ENCODE measurements at regions not wholly inside any gene's neighbourhood (a gene's known extent, or its start where the extent isn't known, plus 50 kb on each side); places are given as distances from the start of the nearest gene placed in this dataset.
A peak's percentile ranks its signal among the peaks of the same experiment; 100 is the strongest.

- Histone ChIP-seq H3K79me1 (ENCODE audit: low read length) (no peaks in the 10 kb centered on the region), H3K23ac (ENCODE audit: low read length) (no peak overlapping the region), H2BK5ac (ENCODE audit: low read depth, low read length, poor library complexity) (no peak overlapping the region), H3K9ac (ENCODE audit: low read length) (no peak overlapping the region), H2BK12ac (ENCODE audit: low read length) (no peak overlapping the region), H4K91ac (ENCODE audit: low read depth, low read length) (no peak overlapping the region), H3K4me2 (ENCODE audit: low read length) (no peak overlapping the region), H4K12ac (ENCODE audit: low read depth, low read length) (no peak overlapping the region), H3K18ac (ENCODE audit: low read length) (no peak overlapping the region), H3K4me1 (ENCODE audit: control insufficient read depth in 1 of 2, insufficient read depth in 2 of 2, low read length in 2 of 2) (no peaks in the 10 kb centered on the region), H3K27ac (ENCODE audit: low read depth, low read length) (no peak overlapping the region), H3K14ac (ENCODE audit: low read length) (no peak overlapping the region), H3K4ac (ENCODE audit: low read depth, low read length) (no peak overlapping the region), H2BK120ac (ENCODE audit: insufficient read depth, low read length, poor library complexity) (no peak overlapping the region), H4K8ac (ENCODE audit: low read depth, low read length) (no peak overlapping the region), H3K36me3 (ENCODE audit: control insufficient read depth in 1 of 2, insufficient read depth in 2 of 2, low read length in 2 of 2) (no peaks in the 10 kb centered on the region), H3K27me3 (ENCODE audit: insufficient read depth, low read length) (no peaks in the 10 kb centered on the region), H2AFZ (ENCODE audit: insufficient read depth, low read length, poor library complexity) (no peak overlapping the region), H3K79me2 (ENCODE audit: control insufficient read depth, insufficient read depth, low read length, poor library complexity) (no peaks in the 10 kb centered on the region), H3K4me3 (ENCODE audit: low read depth, low read length) (no peak overlapping the region), H2AK5ac (ENCODE audit: low read length) (no peak overlapping the region), H3K9me3 (ENCODE audit: insufficient read depth, low read depth, low read length) (no peaks in the 10 kb centered on the region)
- WGBS (ENCODE audit: extremely low coverage, insufficient coverage, insufficient read length), result no CpG with 5 or more reads among the region's 1 CpG
- DNase-seq, result peak in 1 of 2 donors; percentile 4
These were observed 466.3 kb downstream of the PCDH17 start for GRCh38 chr13:58097831-58098230.

- Histone ChIP-seq H3K14ac (ENCODE audit: low read length) (no peak overlapping the region), H2AFZ (ENCODE audit: insufficient read depth, low read length, poor library complexity) (no peak overlapping the region), H4K91ac (ENCODE audit: low read depth, low read length) (no peak overlapping the region), H2BK5ac (ENCODE audit: low read depth, low read length, poor library complexity) (no peak overlapping the region), H3K9me3 (ENCODE audit: insufficient read depth, low read depth, low read length) (no peaks in the 10 kb centered on the region), H3K79me2 (ENCODE audit: control insufficient read depth, insufficient read depth, low read length, poor library complexity) (no peaks in the 10 kb centered on the region), H4K12ac (ENCODE audit: low read depth, low read length) (no peak overlapping the region), H3K79me1 (ENCODE audit: low read length) (no peaks in the 10 kb centered on the region), H3K4ac (ENCODE audit: low read depth, low read length) (no peak overlapping the region), H3K27ac (ENCODE audit: low read depth, low read length) (no peak overlapping the region), H3K4me2 (ENCODE audit: low read length) (no peak overlapping the region), H3K4me1 (ENCODE audit: control insufficient read depth in 1 of 2, insufficient read depth in 2 of 2, low read length in 2 of 2) (no peaks in the 10 kb centered on the region), H3K27me3 (ENCODE audit: insufficient read depth, low read length) (no peaks in the 10 kb centered on the region), H3K4me3 (ENCODE audit: low read depth, low read length) (no peak overlapping the region), H4K8ac (ENCODE audit: low read depth, low read length) (no peak overlapping the region), H3K36me3 (ENCODE audit: control insufficient read depth in 1 of 2, insufficient read depth in 2 of 2, low read length in 2 of 2) (no peaks in the 10 kb centered on the region), H2AK5ac (ENCODE audit: low read length) (no peak overlapping the region), H2BK120ac (ENCODE audit: insufficient read depth, low read length, poor library complexity) (no peak overlapping the region), H3K9ac (ENCODE audit: low read length) (no peak overlapping the region), H2BK12ac (ENCODE audit: low read length) (no peak overlapping the region), H3K18ac (ENCODE audit: low read length) (no peak overlapping the region), H3K23ac (ENCODE audit: low read length) (no peak overlapping the region)
- WGBS (ENCODE audit: extremely low coverage, insufficient coverage, insufficient read length), result no CpG with 5 or more reads among the region's 1 CpG
- DNase-seq, result peak in 1 of 2 donors; percentile 44
These were observed 487.8 kb downstream of the PCDH17 start for GRCh38 chr13:58119351-58119750.

GRCh38 chr13:58119804-58120203 is 488.3 kb downstream of the PCDH17 start:
- H3K9ac ChIP-seq (ENCODE audit: low read length), result no peak overlapping the region
- H3K27me3 ChIP-seq (ENCODE audit: insufficient read depth, low read length), result no peaks in the 10 kb centered on the region
- no peak overlapping the region for H4K91ac ChIP-seq (ENCODE audit: low read depth, low read length)
- no peak overlapping the region for H3K4me2 ChIP-seq (ENCODE audit: low read length)
- no peak overlapping the region for H3K4ac ChIP-seq (ENCODE audit: low read depth, low read length)
- H3K27ac ChIP-seq (ENCODE audit: low read depth, low read length), result no peak overlapping the region
- H2AFZ ChIP-seq (ENCODE audit: insufficient read depth, low read length, poor library complexity), result no peak overlapping the region
- no peak overlapping the region for H4K8ac ChIP-seq (ENCODE audit: low read depth, low read length)
- no peak for DNase-seq
- H2AK5ac ChIP-seq (ENCODE audit: low read length), result no peak overlapping the region
- no peak overlapping the region for H3K14ac ChIP-seq (ENCODE audit: low read length)
- no peak overlapping the region for H2BK120ac ChIP-seq (ENCODE audit: insufficient read depth, low read length, poor library complexity)
- no peak overlapping the region for H3K18ac ChIP-seq (ENCODE audit: low read length)
- H3K4me3 ChIP-seq (ENCODE audit: low read depth, low read length), result no peak overlapping the region
- no peak overlapping the region for H2BK5ac ChIP-seq (ENCODE audit: low read depth, low read length, poor library complexity)
- H4K12ac ChIP-seq (ENCODE audit: low read depth, low read length), result no peak overlapping the region
- no peak overlapping the region for H2BK12ac ChIP-seq (ENCODE audit: low read length)
- H3K79me1 ChIP-seq (ENCODE audit: low read length), result no peaks in the 10 kb centered on the region
- no peak overlapping the region for H3K23ac ChIP-seq (ENCODE audit: low read length)
- no peaks in the 10 kb centered on the region for H3K4me1 ChIP-seq (ENCODE audit: control insufficient read depth in 1 of 2, insufficient read depth in 2 of 2, low read length in 2 of 2)
- H3K36me3 ChIP-seq (ENCODE audit: control insufficient read depth in 1 of 2, insufficient read depth in 2 of 2, low read length in 2 of 2), result no peaks in the 10 kb centered on the region
- H3K79me2 ChIP-seq (ENCODE audit: control insufficient read depth, insufficient read depth, low read length, poor library complexity), result no peaks in the 10 kb centered on the region
- H3K9me3 ChIP-seq (ENCODE audit: insufficient read depth, low read depth, low read length), result no peaks in the 10 kb centered on the region
- no CpG with 5 or more reads among the region's 2 CpGs for WGBS (ENCODE audit: extremely low coverage, insufficient coverage, insufficient read length)

GRCh38 chr13:58126496-58126895 is 495.0 kb downstream of the PCDH17 start:
- no peak overlapping the region for H2BK12ac ChIP-seq (ENCODE audit: low read length)

More at GRCh38 chr13:58126496-58126895, 495.0 kb downstream of the PCDH17 start:
- H4K91ac ChIP-seq (ENCODE audit: low read depth, low read length), result no peak overlapping the region
- no peaks in the 10 kb centered on the region for H3K36me3 ChIP-seq (ENCODE audit: control insufficient read depth in 1 of 2, insufficient read depth in 2 of 2, low read length in 2 of 2)
- no peak overlapping the region for H2BK5ac ChIP-seq (ENCODE audit: low read depth, low read length, poor library complexity)
- no peak for DNase-seq
- no peak overlapping the region for H3K23ac ChIP-seq (ENCODE audit: low read length)
- no peaks in the 10 kb centered on the region for H3K79me1 ChIP-seq (ENCODE audit: low read length)
- no peak overlapping the region for H3K4me2 ChIP-seq (ENCODE audit: low read length)
- no peak overlapping the region for H4K8ac ChIP-seq (ENCODE audit: low read depth, low read length)
- no peak overlapping the region for H3K18ac ChIP-seq (ENCODE audit: low read length)
- H2BK120ac ChIP-seq (ENCODE audit: insufficient read depth, low read length, poor library complexity), result no peak overlapping the region
- H3K9me3 ChIP-seq (ENCODE audit: insufficient read depth, low read depth, low read length), result no peaks in the 10 kb centered on the region
- no CpG with 5 or more reads among the region's 2 CpGs for WGBS (ENCODE audit: extremely low coverage, insufficient coverage, insufficient read length)
- H3K27ac ChIP-seq (ENCODE audit: low read depth, low read length), result no peak overlapping the region
- H2AK5ac ChIP-seq (ENCODE audit: low read length), result no peak overlapping the region
- H3K4me3 ChIP-seq (ENCODE audit: low read depth, low read length), result no peak overlapping the region
- no peak overlapping the region for H2AFZ ChIP-seq (ENCODE audit: insufficient read depth, low read length, poor library complexity)
- no peak overlapping the region for H3K4ac ChIP-seq (ENCODE audit: low read depth, low read length)
- no peaks in the 10 kb centered on the region for H3K27me3 ChIP-seq (ENCODE audit: insufficient read depth, low read length)
- H3K4me1 ChIP-seq (ENCODE audit: control insufficient read depth in 1 of 2, insufficient read depth in 2 of 2, low read length in 2 of 2), result no peaks in the 10 kb centered on the region
- H4K12ac ChIP-seq (ENCODE audit: low read depth, low read length), result no peak overlapping the region
- no peaks in the 10 kb centered on the region for H3K79me2 ChIP-seq (ENCODE audit: control insufficient read depth, insufficient read depth, low read length, poor library complexity)
- no peak overlapping the region for H3K9ac ChIP-seq (ENCODE audit: low read length)
- H3K14ac ChIP-seq (ENCODE audit: low read length), result no peak overlapping the region

All from trophoblast cell (in vitro differentiated cells and primary cell).